H1 (cell line): ENCODE measurements at regions not wholly inside any gene's neighbourhood (a gene's known extent, or its start where the extent isn't known, plus 50 kb on each side); places are given as distances from the start of the nearest gene placed in this dataset.

ENCODE experiments used
- CTCF ChIA-PET: fragments of 300-600 bp; sonication (Branson Sonifier 250); formaldehyde crosslinking; loops from one replicate; lab custom pipeline; 2021; ENCODE audit not compliant: partially characterized antibody; lab: Charles Lee
- POLR2A ChIA-PET: fragments of 300-600 bp; sonication (Branson Sonifier 250); formaldehyde crosslinking; loops from one replicate; lab custom pipeline; 2021; ENCODE audit warnings: inconsistent platforms; ENCODE audit not compliant: partially characterized antibody; lab: Charles Lee
- DNase-seq, 2 experiments: peaks; one replicate each; pipeline versions ENCODE4 v3.0.0 to v3.0.0-alpha.2; 2010 to 2022; ENCODE audit warnings: low spot score in 2 of 2, low read depth in 1 of 2, mixed read lengths in 1 of 2
- FAIRE-seq: peaks from 2 replicates; lab custom pipeline; 2011; peaks lifted over from hg19 to GRCh38; lab: Jason Lieb, UNC
- H2AFZ ChIP-seq: 2 replicates; pipeline ENCODE4 v1.8.1; 2012; ENCODE audit warnings: low read length, inconsistent platforms
- H2AK5ac ChIP-seq: 2 replicates; pipeline ENCODE4 v1.6.1; 2013; ENCODE audit warnings: low read depth, low read length
- H2BK120ac ChIP-seq: replicated peaks from 2 replicates; pipeline ENCODE3; 2013; ENCODE audit warnings: low read depth, low read length, inconsistent platforms
- H2BK12ac ChIP-seq: 2 replicates; pipeline ENCODE4 v1.6.1; 2013; ENCODE audit warnings: low read depth, low read length
- H2BK15ac ChIP-seq: 2 replicates; pipeline ENCODE4 v1.6.1; 2013; ENCODE audit warnings: low read length
- H2BK20ac ChIP-seq: 2 replicates; pipeline ENCODE4 v1.6.1; 2013; ENCODE audit warnings: low read length
- H2BK5ac ChIP-seq: 2 replicates; pipeline ENCODE4 v1.6.1; 2013; ENCODE audit warnings: low read depth, low read length
- H3K14ac ChIP-seq: 2 replicates; pipeline ENCODE4 v1.6.1; 2013; ENCODE audit warnings: inconsistent platforms; ENCODE audit not compliant: insufficient read length
- H3K18ac ChIP-seq: 2 replicates; pipeline ENCODE4 v1.6.1; 2013; ENCODE audit warnings: low read length; ENCODE audit errors: extremely low read depth
- H3K23ac ChIP-seq: 2 replicates; pipeline ENCODE4 v1.6.1; 2013; ENCODE audit warnings: inconsistent platforms; ENCODE audit not compliant: insufficient read length
- H3K23me2 ChIP-seq: 2 replicates; pipeline ENCODE4 v1.6.1; 2013; ENCODE audit warnings: low read depth, low read length
- H3K27ac ChIP-seq: 2 replicates; pipeline ENCODE4 v1.6.1; 2011; ENCODE audit warnings: low read depth, low read length, inconsistent platforms
- H3K27me3 ChIP-seq, 4 experiments: replicated peaks in 1 of 4; 1 replicate in 1 of 4; 2 replicates in 3 of 4; pipeline versions ENCODE4 v1.6.1 to v1.8.1; 2011 to 2013; ENCODE audit warnings: low read length in 3 of 4, mild to moderate bottlenecking in 3 of 4, inconsistent platforms in 2 of 4, mixed read lengths in 2 of 4, moderate library complexity in 1 of 4; ENCODE audit not compliant: control insufficient read depth in 3 of 4, insufficient read depth in 3 of 4; ENCODE audit errors: extremely low read depth in 1 of 4
- H3K36me3 ChIP-seq, 4 experiments: 2 replicates each; pipeline versions ENCODE4 v1.6.1 to v1.8.1; 2011 to 2013; ENCODE audit warnings: mild to moderate bottlenecking in 4 of 4, low read length in 3 of 4, moderate library complexity in 2 of 4, control low read depth in 1 of 4, inconsistent platforms in 1 of 4; ENCODE audit not compliant: insufficient read depth in 4 of 4, control insufficient read depth in 2 of 4
- H3K4ac ChIP-seq: replicated peaks from 2 replicates; pipeline ENCODE3; 2013; ENCODE audit warnings: low read length, low read depth, mixed read lengths, inconsistent platforms; ENCODE audit not compliant: insufficient read length
- H3K4me1 ChIP-seq, 4 experiments: replicated peaks in 1 of 4; 1 replicate in 1 of 4; 2 replicates in 3 of 4; pipeline versions ENCODE4 v1.6.1 to v1.8.1; 2011 to 2013; ENCODE audit warnings: low read length in 3 of 4, inconsistent platforms in 2 of 4, mixed read lengths in 1 of 4; ENCODE audit not compliant: insufficient read depth in 4 of 4, control insufficient read depth in 3 of 4
- H3K4me2 ChIP-seq, 2 experiments: 2 replicates each; pipeline versions ENCODE4 v1.6.1 to v1.8.1; 2011 to 2013; ENCODE audit warnings: low read depth in 2 of 2, low read length in 2 of 2, control low read depth in 1 of 2, inconsistent platforms in 1 of 2, mild to moderate bottlenecking in 1 of 2; ENCODE audit not compliant: insufficient read depth in 1 of 2
- H3K4me3 ChIP-seq, 4 experiments: fragments of 200-600, 300-600 bp in 1 of 4; sonication (generic), shearing (Covaris generic), sonication (Bioruptor Twin) in 1 of 4; 2 replicates each; pipeline versions ENCODE4 v1.5.1 to v1.8.1; 2011 to 2016; ENCODE audit warnings: low read length in 4 of 4, low read depth in 3 of 4, control low read depth in 2 of 4, inconsistent platforms in 2 of 4, mild to moderate bottlenecking in 2 of 4, mixed read lengths in 1 of 4, moderate library complexity in 1 of 4; ENCODE audit not compliant: insufficient read depth in 2 of 4; ENCODE audit errors: extremely low read depth in 1 of 4
- H3K56ac ChIP-seq: replicated peaks from 2 replicates; pipeline ENCODE3; 2013; ENCODE audit warnings: low read depth, mild to moderate bottlenecking, mixed read lengths, low read length, inconsistent platforms; ENCODE audit not compliant: insufficient read length
- H3K79me1 ChIP-seq: 2 replicates; pipeline ENCODE4 v1.6.1; 2013; ENCODE audit warnings: low read depth, low read length, control low read depth
- H3K79me2 ChIP-seq, 2 experiments: 2 replicates each; pipeline versions ENCODE4 v1.6.1 to v1.8.1; 2012 to 2013; ENCODE audit warnings: low read length in 2 of 2, mild to moderate bottlenecking in 2 of 2, inconsistent platforms in 1 of 2; ENCODE audit not compliant: insufficient read depth in 2 of 2, control insufficient read depth in 1 of 2
- H3K9ac ChIP-seq, 4 experiments: replicated peaks in 1 of 4; 1 replicate in 1 of 4; 2 replicates in 3 of 4; pipeline versions ENCODE4 v1.6.1 to v1.8.1; 2011 to 2013; ENCODE audit warnings: low read depth in 3 of 4, low read length in 3 of 4, control low read depth in 2 of 4, mild to moderate bottlenecking in 2 of 4, moderate library complexity in 2 of 4, inconsistent platforms in 1 of 4; ENCODE audit errors: extremely low read depth in 1 of 4
- H3K9me3 ChIP-seq, 2 experiments: 2 replicates each; pipeline versions ENCODE4 v1.6.1 to v1.8.1; 2012 to 2013; ENCODE audit warnings: mild to moderate bottlenecking in 2 of 2, moderate library complexity in 2 of 2, control low read depth in 1 of 2, inconsistent platforms in 1 of 2, low read depth in 1 of 2, low read length in 1 of 2, mixed read lengths in 1 of 2; ENCODE audit not compliant: insufficient read depth in 2 of 2
- H4K20me1 ChIP-seq, 2 experiments: replicated peaks in 1 of 2; 2 replicates each; pipeline versions ENCODE3 to v1.8.1; 2011 to 2013; ENCODE audit warnings: inconsistent platforms in 2 of 2, low read length in 2 of 2, mild to moderate bottlenecking in 1 of 2; ENCODE audit not compliant: insufficient read depth in 2 of 2, control insufficient read depth in 1 of 2
- H4K5ac ChIP-seq: 2 replicates; pipeline ENCODE4 v1.6.1; 2013; ENCODE audit warnings: low read length, low read depth, mixed read lengths, inconsistent platforms; ENCODE audit not compliant: insufficient read length
- H4K8ac ChIP-seq: 2 replicates; pipeline ENCODE4 v1.8.0; 2013; ENCODE audit warnings: mild to moderate bottlenecking, moderate library complexity, low read length, inconsistent platforms; ENCODE audit not compliant: insufficient read depth; ENCODE audit errors: extremely low read depth
- H4K91ac ChIP-seq: replicated peaks from 2 replicates; pipeline ENCODE3; 2013; ENCODE audit warnings: low read length, mixed read lengths, inconsistent platforms; ENCODE audit not compliant: insufficient read length
- CHD2 ChIP-seq: IDR thresholded peaks from 2 replicates; pipeline ENCODE4 v1.6.1; 2012; ENCODE audit warnings: low read length, improper control_type of control experiment
- CTBP2 ChIP-seq: IDR thresholded peaks from 2 replicates; pipeline ENCODE4 v1.7.0; 2011; ENCODE audit warnings: borderline replicate concordance, mild to moderate bottlenecking, moderate library complexity, mixed read lengths, low read length; ENCODE audit not compliant: insufficient read depth, insufficient read length
- JUND ChIP-seq: IDR thresholded peaks from 2 replicates; pipeline ENCODE4 v1.6.1; 2011; ENCODE audit warnings: mild to moderate bottlenecking, improper control_type of control experiment, low read length
- KDM5A ChIP-seq: fragments of 200-600 bp; IDR thresholded peaks from 2 replicates; pipeline ENCODE4 v1.7.1; 2012; ENCODE audit warnings: mild to moderate bottlenecking, low read length, inconsistent platforms, mixed read lengths
- NANOG ChIP-seq: IDR thresholded peaks from 2 replicates; pipeline ENCODE4 v1.6.1; 2011; ENCODE audit warnings: low read length, low read depth, mild to moderate bottlenecking, inconsistent platforms; ENCODE audit not compliant: insufficient read depth, poor library complexity, severe bottlenecking
- POLR2A ChIP-seq, 2 experiments: IDR thresholded peaks; 1 replicate in 1 of 2; 2 replicates in 1 of 2; pipeline ENCODE4 v1.6.1; 2011; ENCODE audit warnings: low read depth in 2 of 2, low read length in 2 of 2, mild to moderate bottlenecking in 2 of 2; ENCODE audit errors: control extremely low read depth in 1 of 2
- WGBS, 2 experiments: shearing (Covaris generic) in 1 of 2; methylation state at CpG; one replicate each; pipeline versions ENCODE4 v1.1.6 to v1.1.7; 2013 to 2015; ENCODE audit warnings: low lambda C conversion rate in 2 of 2, mixed read lengths in 2 of 2, inconsistent platforms in 1 of 2, low coverage in 1 of 2, missing lambda C conversion rate in 1 of 2; ENCODE audit not compliant: insufficient replicate concordance in 2 of 2, insufficient coverage in 1 of 2, insufficient read length in 1 of 2; ENCODE audit errors: extremely low coverage in 1 of 2, missing lambda C conversion rate in 1 of 2; 5-methylcytosine and 5-hydroxymethylcytosine counted together
- TF ChIP-seq, protein P1 (sequence below): IDR thresholded peaks from 2 replicates; pipeline ENCODE4 v1.6.1; 2012; ENCODE audit warnings: low read length, inconsistent platforms

DNA sequence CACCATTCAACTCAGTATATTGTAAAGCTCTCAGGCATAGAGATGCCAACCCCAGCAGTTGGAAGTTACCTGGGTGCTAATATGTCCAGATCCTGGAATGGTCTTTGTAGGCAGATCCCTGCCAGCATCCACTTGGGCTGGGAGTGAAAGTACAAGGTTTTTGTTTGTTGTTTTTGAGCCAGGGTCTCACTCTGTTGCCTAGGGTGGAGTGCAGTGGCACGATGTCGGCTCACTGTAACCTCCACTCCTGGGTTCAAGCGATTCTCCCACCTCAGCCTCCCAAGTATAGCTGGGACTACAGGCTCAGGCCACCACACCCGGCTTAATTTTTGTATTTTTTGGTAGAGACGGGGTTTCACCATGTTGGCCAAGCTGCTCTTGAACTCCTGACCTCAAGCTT, 177.6 kb downstream of the IRF8 start:
- no peak overlapping the region for H3K27ac ChIP-seq
- H3K79me2 ChIP-seq, result no peaks in the 10 kb centered on the region
- peaks cover 2 to 15% (median 5%) of the 10 kb centered on the region in 4 experiments; a peak in 6 of 7 replicates for H3K4me1 ChIP-seq
- H3K23ac ChIP-seq, result no peak overlapping the region
- H3K14ac ChIP-seq, result no peak overlapping the region
- H3K27me3 ChIP-seq, result peaks cover 0 to 2% (median 0%) of the 10 kb centered on the region in 4 experiments; a peak in 2 of 7 replicates
- no peaks in the 10 kb centered on the region for H3K36me3 ChIP-seq
- no peaks in the 10 kb centered on the region for H3K79me1 ChIP-seq
- ChIA-PET POLR2A (interaction anchor here (1.3 kb wide), 1 partner anchor 21 kb away, joined by 3 read pairs; no protein-coding TSS in a partner anchor), CTCF (interaction anchor here (1.1 to 4.2 kb wide), 6 partner anchors 9 to 467 kb away, joined by 3 to 30 read pairs (median 3); no protein-coding TSS in a partner anchor)
- no peak overlapping the region for H3K56ac ChIP-seq
- no peaks in the 10 kb centered on the region for H3K9me3 ChIP-seq
- H4K5ac ChIP-seq, result no peak overlapping the region
- H2BK20ac ChIP-seq, result no peak overlapping the region
- H3K18ac ChIP-seq, result no peak overlapping the region
- no peak overlapping the region for H2AK5ac ChIP-seq
- no peak overlapping the region for H3K4me3 ChIP-seq
- no peak overlapping the region; a peak in 1 of 7 replicates for H3K9ac ChIP-seq
- H2BK5ac ChIP-seq, result no peak overlapping the region
- H3K4me2 ChIP-seq, result no peak overlapping the region
- no peak overlapping the region for H2AFZ ChIP-seq
- peaks cover 0 to 2% of the 10 kb centered on the region in 2 experiments for H4K20me1 ChIP-seq
- 92% methylated on average over 5 of the region's 5 CpGs; no CpG with 5 or more reads in 1 of the 2 experiments for WGBS, 2 experiments
- H3K4ac ChIP-seq, result no peak overlapping the region
- no peak overlapping the region for H2BK12ac ChIP-seq
- no peak overlapping the region for H2BK120ac ChIP-seq
- no peak for DNase-seq
- H4K91ac ChIP-seq, result no peak overlapping the region
- H3K23me2 ChIP-seq, result no peaks in the 10 kb centered on the region
- no peak overlapping the region for H2BK15ac ChIP-seq
- no peak overlapping the region for H4K8ac ChIP-seq
- FAIRE-seq, result no peak
- TF ChIP-seq CTBP2, result no peak
- TF ChIP-seq POLR2A (IDR thresholded peaks at IDR 0.05; ENCODE audit: control extremely low read depth in 1 of 2, low read depth in 2 of 2, low read length in 2 of 2), result no peak
- TF ChIP-seq, protein P1, sequence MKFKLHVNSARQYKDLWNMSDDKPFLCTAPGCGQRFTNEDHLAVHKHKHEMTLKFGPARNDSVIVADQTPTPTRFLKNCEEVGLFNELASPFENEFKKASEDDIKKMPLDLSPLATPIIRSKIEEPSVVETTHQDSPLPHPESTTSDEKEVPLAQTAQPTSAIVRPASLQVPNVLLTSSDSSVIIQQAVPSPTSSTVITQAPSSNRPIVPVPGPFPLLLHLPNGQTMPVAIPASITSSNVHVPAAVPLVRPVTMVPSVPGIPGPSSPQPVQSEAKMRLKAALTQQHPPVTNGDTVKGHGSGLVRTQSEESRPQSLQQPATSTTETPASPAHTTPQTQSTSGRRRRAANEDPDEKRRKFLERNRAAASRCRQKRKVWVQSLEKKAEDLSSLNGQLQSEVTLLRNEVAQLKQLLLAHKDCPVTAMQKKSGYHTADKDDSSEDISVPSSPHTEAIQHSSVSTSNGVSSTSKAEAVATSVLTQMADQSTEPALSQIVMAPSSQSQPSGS, result no peak
- no peak for TF ChIP-seq KDM5A
- TF ChIP-seq CHD2, result no peak
- no peak for TF ChIP-seq JUND
- no peak for TF ChIP-seq NANOG
